ENCODE measurements at regions not wholly inside any gene's neighbourhood (a gene's known extent, or its start where the extent isn't known, plus 50 kb on each side); places are given as distances from the start of the nearest gene placed in this dataset.

DNA sequence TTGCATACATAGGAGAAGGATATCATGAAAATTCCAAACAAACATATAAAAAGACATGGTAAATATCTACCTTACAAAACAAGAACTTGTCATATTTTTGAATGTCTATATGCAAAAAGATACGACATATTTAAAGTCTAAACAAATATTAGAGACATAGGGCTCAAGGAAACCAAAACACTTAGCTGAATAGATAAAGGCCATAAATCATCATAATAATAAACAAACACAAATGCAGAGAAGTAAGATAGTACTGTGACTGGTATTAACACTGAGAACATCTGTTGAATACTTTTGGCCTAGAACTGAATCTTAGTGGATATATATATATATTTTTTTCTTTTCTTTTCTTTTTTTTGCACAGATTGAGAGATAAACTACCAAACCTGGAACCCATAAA, 435.8 kb downstream of the KCNJ18 start:
- TF ChIP-seq, protein P1, sequence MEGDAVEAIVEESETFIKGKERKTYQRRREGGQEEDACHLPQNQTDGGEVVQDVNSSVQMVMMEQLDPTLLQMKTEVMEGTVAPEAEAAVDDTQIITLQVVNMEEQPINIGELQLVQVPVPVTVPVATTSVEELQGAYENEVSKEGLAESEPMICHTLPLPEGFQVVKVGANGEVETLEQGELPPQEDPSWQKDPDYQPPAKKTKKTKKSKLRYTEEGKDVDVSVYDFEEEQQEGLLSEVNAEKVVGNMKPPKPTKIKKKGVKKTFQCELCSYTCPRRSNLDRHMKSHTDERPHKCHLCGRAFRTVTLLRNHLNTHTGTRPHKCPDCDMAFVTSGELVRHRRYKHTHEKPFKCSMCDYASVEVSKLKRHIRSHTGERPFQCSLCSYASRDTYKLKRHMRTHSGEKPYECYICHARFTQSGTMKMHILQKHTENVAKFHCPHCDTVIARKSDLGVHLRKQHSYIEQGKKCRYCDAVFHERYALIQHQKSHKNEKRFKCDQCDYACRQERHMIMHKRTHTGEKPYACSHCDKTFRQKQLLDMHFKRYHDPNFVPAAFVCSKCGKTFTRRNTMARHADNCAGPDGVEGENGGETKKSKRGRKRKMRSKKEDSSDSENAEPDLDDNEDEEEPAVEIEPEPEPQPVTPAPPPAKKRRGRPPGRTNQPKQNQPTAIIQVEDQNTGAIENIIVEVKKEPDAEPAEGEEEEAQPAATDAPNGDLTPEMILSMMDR (conservative IDR thresholded peaks at IDR 0.05): no peak
- TF ChIP-seq EZH2 (IDR thresholded peaks at IDR 0.05; ENCODE audit: low read depth): no peak
